HG03460 (cell line): ENCODE measurements at regions not wholly inside any gene's neighbourhood (a gene's known extent, or its start where the extent isn't known, plus 50 kb on each side); places are given as distances from the start of the nearest gene placed in this dataset.
"Not testable (repeated sequence)": the region's sequence is repeated elsewhere in the genome, so short reads cannot be mapped to it uniquely, and the experiment has no call there.

ENCODE experiments used
- ATAC-seq: cut with Tn5 transposase; IDR thresholded peaks from one replicate; pipeline ENCODE4 v1.9.1; 2021; ENCODE audit not compliant: unreplicated experiment

DNA sequence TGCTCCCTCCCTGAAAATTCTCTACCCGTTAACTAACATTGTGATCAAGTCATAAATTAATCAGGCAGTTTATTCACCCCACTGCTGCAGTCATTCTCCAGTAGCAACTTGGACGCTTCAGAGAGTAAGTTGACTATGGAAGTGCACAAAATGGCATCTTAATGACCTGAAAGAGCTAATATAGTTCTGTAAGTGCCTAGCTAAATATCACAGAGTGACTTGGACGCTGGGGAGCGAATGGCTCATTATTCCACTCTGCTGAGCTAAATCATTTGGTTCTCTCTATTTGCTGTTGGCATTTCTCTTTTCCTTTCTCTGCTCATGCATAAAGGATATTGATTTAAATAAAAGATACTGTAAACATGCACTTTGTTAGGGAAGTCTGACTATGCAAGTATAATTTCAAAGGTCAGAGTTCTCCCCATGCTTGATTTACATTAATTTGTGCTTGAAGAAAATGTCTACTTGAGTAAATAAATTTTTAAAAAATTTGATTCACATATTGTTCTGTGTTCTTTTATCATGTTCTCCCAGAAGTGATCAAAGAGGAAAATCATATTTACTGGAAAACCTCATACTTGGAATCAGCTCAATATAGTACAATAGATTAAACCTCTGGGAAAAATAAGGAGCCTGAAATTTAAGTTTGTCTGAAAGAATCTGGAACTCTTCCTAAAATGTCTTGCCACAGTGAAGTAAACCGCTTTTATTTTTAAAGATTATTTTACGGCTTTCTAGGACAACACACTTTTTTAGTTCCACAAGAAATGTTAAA, 169.5 kb upstream of the HAPLN1 start:
- no peak for ATAC-seq

DNA sequence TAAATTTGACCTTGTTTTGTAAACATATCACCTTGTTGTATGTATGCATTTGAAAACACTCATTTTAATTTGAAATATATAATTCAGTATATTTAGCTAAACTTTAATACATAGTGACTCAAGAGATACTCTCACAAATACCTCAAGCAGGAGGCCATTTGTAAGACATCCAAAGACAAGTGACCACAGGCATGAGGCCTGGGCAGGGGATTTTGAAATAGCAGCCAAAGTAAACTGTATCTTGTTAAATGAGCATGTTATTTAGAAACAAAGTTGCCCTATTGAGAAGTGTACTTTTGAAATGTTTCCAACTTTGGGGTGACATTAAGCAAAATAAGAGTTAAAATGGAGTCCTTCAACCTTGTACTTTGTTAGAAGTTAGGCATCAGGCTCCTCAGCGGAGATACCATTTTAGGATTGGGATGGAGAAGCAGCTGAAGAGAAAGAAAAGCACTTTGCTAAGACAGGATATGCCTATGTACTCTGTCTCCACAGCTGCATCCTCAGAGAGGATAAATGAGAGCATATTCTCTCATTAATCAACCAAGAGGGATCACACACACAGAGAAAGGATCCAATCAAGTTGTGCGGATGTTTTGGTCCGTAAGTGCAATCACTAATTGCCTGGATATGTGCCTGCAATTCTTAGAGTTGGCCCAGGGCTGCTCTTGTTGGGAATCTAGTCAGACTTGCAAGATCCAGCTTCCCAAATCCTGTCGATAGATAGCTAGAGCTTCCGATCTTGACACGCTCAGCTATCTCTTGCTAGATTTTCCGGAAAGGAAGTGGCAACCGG, 157.5 kb upstream of the HAPLN1 start:
- no peak for ATAC-seq

DNA sequence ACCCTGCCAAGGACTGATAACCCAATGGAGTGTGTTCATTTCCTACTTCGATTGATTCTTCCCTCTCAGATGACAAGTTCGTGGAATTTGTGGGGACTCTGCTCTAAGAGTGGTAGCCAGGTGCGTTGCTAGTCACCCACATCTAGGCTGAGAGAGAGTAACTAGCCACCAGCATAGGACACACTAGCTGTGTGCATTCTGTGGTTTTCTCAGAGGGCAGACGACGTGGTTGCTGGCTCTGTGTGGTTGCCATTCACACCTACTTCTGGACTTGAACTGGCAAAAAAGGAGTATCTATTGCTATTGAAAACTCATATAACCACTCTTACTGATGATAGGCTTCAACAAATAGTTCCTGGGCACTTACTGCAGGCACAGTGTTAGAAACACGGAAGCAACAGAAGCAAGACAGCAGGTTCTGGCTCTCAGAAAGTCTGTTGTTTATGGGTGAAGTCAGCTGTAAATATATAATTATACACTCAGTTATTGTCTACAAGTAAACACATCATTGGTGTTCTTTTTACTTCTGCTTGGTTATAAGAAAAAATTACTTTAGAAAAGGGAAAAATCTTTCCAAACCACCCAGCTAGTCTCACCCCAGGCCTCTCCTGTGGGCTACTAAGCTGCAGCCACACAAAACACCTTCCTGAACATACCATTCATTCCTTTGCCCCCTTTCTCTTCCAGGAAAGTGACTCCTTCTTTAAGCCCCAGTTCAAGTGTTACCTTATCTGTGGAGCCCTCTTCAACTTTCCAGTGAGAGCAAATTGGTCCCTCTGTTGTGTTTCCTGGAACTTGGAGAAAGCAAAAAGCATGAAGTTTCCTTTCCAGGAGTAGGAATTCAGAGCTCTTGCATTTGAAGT, 151.1 kb upstream of the HAPLN1 start:
- no peak for ATAC-seq

DNA sequence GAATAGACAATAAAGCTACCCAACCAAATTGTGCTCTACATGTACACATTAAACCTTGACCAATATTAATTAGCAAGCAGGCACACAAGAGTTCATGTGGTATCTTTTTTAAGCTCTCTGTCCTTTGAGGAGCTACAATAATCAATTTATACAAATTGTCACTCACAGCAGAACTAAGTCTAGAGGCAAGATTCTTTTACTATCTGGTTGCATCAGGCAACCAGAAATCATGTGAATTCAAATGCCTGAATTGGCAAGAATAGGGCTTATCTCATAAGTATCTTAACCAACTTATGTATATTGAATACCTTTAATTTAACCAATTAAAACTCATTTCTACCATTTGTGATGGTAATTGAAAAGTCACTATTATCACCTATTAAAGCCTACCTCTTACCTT, 145.5 kb upstream of the HAPLN1 start:
- ATAC-seq: no peak

DNA sequence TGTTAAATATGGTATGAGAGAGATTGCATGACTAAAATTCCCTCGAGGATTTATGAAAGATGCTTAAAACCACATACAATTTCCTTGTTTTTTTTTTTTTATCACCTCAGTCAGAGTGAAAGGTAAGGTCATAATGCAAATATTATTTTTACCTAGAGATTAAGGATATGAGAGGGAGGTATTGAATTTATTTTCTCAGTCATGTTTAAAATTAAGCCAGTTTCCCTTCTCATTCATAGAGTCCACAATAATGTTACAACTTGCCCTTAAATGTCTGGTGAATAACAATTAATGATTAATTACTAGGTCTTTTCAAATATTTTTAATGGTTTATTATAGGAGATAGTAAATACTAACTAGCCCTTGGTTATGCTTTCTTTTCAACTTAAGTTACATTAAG, 144.9 kb upstream of the HAPLN1 start:
- no peak for ATAC-seq

DNA sequence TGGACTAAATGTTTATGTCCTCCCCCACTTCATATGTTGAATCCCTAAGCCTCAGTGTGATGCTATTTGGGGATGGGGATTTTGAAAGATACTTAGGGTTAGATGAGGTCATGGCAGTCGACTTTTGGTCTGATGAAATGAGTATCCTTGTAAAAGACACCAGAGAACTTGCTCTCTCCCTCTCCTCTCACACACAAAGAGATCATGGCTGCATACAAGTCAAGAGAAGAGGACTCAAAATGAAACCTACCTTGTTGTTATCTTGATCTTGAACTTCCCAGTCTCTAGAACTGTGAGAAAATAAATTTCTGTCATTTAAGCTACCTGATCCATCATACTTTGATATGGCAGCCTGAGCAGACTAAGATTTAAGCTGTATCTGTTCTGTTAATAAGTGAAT, 144.0 kb upstream of the HAPLN1 start:
- peak; percentile 48 for ATAC-seq

DNA sequence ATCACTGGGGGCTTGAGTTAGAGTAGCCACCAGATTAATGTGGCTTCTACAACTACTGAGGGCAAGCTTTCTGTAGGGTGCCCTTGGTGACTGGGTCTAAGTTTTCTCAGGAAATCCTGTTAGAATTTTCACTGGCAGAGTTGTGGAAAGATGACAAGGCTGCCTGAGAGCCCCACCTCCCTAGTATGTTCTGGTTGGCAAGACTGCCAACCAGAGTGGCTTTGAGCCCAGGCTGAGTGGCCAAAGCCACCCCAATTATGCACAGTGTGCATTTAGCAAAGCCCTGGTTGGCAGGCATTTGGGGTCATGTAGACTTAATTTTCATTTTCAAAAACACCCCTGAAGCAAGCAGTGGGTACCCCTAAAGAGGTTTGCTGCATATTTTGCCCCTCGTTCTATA, 136.7 kb upstream of the HAPLN1 start:
- no peak for ATAC-seq

DNA sequence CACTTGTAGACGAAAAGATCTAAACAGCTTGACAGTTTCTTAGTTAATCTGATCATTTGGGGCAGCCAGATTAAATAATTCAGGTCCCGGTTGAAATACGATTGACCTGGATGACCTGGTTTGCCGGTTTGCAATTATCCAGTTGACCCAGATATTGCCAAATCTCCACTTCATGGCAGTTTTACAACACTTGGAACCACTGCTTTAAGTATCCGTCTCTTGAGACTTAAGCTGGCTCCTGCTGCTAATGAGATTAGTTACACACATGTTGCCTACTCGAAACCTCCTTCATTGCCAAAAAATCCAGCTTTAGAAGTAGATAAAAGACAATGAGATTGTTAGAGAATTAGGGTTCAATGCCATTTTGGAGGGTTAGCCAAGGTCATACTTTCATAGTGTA, 136.2 kb upstream of the HAPLN1 start:
- no peak for ATAC-seq

DNA sequence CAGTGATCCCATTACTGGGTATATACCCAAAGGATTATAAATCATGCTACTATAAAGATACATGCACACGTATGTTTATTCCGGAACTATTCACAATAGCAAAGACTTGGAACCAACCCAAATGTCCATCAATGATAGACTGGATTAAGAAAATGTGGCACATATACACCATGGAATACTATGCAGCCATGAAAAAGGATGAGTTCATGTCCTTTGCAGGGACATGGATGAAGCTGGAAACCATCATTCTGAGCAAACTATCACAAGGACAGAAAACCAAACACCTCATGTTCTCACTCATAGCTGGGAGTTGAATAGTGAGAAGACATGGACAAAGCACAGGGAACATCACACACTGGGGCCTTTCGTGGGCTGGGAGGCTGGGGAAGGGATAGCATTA, 129.8 kb upstream of the HAPLN1 start:
- ATAC-seq: not testable (repeated sequence)

DNA sequence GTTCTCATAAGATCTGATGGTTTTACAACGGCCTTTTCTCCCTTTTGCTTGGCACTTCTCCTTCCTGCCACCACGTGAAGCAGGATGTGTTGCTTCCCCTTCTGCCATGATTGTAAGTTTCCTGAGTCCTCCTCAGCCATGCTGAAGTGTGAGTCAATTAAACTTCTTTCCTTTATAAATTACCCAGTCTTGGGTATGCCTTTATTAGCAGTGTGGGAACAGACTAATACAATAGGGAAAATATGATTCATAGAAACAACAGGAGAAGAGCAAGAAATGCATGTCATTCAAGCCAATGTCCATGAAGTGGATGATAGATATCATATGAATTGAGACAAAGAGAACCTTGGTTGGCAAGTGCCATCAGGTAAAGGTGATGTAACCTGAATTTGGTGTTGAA, 128.3 kb upstream of the HAPLN1 start:
- ATAC-seq: no peak

DNA sequence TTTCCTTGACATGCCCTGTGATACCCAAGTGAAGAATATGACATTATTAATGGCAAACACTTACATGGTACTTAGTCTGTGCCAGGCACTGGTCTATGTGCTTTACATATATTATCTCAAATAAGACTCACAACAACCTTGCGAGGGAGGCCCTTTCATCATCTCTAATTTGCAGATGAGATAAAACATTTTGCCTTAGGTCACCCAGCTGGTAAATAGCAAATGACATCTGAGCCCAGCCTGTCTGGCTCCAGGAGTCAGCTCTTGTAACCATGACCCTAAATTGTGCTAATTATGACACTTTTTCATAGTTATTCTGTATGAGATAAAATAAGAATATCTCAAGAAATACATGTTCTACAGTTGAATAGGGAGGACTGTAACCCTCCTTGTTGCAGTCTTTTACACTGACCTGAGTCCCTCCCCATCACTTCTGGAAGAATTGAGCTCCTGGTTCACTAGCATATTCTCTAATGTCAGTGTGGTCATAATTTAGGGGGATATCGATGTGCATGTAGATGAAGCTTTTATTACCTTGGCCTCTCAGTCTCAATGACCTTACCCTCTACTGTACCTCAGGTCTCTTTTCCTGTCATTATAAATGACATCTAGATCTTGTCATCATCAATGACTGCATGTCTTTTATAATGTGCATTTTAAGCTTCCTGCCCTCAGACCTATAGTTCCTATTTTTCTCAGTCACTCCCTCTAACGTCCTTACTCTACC, 126.1 kb upstream of the HAPLN1 start:
- no peak for ATAC-seq

DNA sequence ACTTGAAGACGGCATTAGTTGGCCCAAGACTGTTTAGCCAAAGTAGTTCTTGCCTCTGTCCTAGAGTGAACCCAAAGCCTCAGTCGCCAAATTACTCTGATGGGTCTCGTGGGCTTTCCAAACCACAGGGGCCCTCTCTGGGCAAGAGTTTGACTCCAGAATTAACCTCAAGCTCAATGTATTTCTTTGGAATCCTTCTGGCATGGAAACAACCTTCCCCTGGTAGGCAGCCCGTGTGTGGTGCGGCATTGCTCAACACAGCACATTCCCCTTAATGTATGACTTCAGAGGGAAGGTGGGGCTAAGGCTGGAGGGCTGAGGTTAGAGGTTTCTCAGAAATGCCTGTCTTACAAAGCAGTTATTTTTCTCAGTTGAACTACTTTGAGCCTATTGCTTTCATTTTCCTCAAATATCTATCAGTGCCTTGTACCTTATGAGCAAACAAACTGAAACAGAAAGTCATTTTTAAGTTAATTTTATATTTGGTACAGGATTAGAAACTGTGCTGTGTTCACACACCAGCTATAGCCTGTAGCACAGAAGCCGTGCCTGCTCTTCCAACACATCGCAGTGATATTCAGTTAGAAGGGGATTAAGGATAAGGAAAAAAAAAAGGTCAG, 123.9 kb upstream of the HAPLN1 start:
- peak; percentile 98 for ATAC-seq

DNA sequence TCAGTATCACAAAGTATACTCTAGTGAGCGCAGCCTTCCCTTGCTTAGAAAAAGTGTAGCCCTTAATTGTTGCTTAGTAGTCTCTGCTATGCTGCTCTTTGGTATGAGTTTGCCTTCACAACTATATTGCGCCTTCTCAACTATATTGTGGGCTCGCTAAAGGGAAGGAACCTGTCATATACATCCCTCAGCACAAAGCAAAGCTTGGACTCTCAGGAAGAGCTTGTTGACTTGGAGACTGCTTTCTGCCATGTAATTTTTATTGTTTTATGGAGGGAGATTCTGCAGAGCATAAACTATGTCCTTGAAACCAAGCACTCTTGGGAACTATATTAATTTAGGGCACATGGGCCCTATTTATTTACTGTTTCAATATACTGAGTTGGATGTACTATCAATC, 119.1 kb upstream of the HAPLN1 start:
- no peak for ATAC-seq

DNA sequence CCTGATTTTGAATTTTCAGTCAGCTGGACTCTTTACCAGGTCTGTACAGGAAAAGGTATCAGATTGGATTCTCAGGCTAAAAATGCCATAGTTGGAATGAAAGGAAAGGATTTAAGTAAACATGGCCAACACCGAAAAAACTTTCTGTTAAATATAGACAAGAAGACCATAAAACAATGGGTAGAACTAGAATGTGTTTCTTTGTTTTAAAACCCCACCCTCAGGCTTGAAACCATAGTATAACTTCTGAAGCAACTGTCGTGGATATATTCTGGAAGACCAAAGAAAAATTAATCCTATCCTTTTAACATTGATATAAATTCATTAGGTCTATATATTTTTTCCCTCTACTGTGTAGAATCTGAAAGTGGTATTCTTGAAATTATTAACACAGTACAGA, 118.6 kb upstream of the HAPLN1 start:
- ATAC-seq: no peak

DNA sequence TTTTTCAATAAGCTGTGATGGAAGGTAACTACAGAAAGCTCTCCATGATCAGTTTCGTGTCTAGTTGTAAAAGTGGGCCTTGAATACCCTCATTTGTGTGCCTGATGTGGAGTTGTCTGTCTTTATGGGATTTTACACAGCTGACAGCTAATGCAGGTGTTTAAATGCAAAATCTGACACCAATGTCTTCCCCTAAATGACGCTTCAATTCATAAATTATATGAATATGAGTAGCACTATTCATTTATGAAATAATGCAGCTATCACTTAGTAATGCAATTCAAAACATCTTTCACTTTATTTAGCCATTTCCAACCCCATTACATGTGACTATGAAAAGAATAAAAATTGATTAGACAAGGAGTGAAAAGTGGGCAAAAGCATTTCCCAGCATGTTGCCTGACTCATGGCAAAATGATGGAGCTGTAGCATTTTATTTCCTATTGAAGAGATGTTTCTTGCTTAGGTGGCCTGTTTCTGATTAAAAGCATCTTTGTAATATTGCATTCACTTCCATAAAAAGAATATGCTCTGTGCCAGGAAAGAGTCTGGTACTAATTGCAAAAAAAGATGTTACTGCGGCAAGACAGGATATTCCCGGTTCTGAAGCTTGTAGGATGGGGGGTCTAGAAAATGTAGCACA, 116.7 kb upstream of the HAPLN1 start:
- ATAC-seq: no peak

DNA sequence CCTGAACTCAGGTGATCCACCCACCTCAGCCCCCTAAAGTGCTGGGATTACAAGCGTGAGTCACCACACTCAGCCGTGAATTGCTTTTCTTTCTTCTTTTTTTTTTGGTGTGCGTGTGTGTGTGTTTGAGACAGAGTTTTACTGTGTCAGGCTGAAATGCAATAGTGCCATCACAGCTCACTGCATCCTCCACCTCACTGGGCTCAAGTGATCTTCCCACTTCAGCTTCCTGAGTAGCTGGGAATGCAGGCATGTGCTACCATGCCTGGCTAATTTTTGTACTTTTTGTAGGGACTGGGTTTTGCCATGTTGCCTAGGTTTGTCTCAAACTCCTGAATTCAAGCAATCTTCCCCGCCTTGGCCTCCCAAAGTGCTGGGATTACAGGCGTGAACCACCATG, 113.7 kb upstream of the HAPLN1 start:
- no peak for ATAC-seq

DNA sequence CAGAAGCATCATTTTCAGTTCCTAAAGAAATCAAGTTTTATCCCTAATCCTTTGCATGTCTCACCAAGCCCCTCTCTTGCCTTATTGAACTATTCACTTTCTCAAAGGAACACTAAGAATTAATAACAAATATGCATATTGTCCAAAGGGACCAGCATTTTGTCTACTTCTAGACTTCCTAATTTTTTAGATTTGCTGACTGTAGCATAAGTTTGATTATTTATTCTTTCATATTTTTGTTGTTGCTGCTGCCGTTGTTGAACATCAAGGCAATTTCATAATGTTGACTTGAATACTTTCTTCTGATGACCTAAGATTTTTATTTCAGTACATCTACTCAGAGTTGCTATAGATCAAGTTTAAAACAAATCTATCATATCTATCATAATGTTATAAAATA, 111.2 kb upstream of the HAPLN1 start:
- ATAC-seq: no peak

DNA sequence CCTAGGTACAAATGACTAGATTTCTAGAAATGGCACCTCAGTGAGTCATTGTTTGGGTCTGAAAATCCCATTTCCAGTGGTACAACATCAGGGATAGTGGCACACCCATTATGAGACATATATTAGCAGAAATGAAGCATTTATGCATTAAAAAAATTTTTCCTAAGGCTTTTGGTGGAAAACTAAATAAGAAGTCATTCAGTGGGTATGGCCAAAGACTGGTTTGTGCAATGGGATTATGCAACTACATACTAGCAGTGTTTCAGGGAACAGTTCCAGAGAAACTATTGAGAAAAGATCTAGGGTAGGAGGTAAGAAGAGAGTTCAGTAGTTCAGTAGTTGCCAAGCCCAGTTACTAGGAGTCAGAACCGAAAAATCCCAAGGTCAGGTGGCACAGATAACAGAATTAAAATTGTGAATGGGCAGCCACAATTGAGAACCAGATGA, 106.5 kb upstream of the HAPLN1 start:
- ATAC-seq: no peak

DNA sequence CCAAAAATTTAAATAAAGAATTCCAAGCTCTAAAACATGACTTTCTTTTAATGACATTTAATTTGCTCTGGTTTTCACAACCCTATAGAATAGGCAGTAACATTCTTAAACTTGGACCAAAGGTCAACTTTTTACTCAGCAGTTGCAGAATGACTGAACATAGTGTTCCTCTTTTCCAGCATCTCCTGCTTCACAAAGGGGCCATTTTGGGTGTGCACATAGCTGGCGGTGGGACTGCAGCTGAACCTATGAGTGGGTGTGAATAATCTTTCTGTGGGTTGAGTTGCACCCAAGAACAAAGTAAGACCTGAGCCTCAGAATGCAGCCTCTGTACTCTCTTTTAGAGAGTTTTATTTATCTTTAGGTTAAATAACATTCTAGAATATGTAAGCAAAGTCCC, 96.9 kb upstream of the HAPLN1 start:
- no peak for ATAC-seq

DNA sequence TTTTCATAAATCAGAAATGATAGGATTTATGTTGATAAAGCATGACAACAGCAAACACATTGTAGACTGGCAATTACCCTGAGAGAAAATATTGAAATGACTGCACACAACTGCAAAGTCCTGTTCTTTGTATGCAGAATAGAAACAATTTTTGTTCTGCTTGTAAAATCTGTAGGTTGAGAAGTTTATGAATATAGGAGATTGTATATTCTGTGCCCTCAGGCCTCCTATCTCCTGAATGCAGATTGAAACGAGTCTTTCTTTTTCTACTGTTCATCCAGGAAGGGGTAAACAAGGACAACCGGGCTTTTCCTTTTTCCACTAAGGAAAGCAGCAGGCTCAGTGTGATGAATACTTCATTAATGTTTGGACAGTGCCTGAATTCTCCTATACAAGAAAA, 95.0 kb upstream of the HAPLN1 start:
- no peak for ATAC-seq
